K562 (cell line): ENCODE measurements at regions not wholly inside any gene's neighbourhood (a gene's known extent, or its start where the extent isn't known, plus 50 kb on each side); places are given as distances from the start of the nearest gene placed in this dataset.

Experiments used
- BRF2 ChIP-seq: IDR thresholded peaks from 3 replicates; pipeline ENCODE4 v1.6.1; 2011; ENCODE audit warnings: borderline replicate concordance, mild to moderate bottlenecking; ENCODE audit not compliant: insufficient read length, insufficient read depth
- CREB3 ChIP-seq: fragments of 450-650 bp; conservative IDR thresholded peaks from 2 replicates; pipeline ENCODE4 v1.6.1; 2016; ENCODE audit warnings: missing genetic modification characterization, low read depth, mild to moderate bottlenecking, missing compliant biosample characterization, moderate library complexity
- FOXA3 ChIP-seq, 2 experiments: fragments of 450-650 bp in 1 of 2; sonication (generic) in 1 of 2; formaldehyde crosslinking; IDR thresholded peaks in 1 of 2; conservative IDR thresholded peaks in 1 of 2; 2 replicates each; pipeline versions ENCODE4 v1.4.0 to v1.8.0; 2020 to 2022; ENCODE audit warnings: mild to moderate bottlenecking in 2 of 2, missing genetic modification reagents in 1 of 2
- GTF3C2 ChIP-seq: IDR thresholded peaks from 3 replicates; pipeline ENCODE4 v1.6.1; 2011; ENCODE audit warnings: borderline replicate concordance, mild to moderate bottlenecking, moderate library complexity; ENCODE audit not compliant: insufficient read length; ENCODE audit errors: extremely low read depth
- HDAC3 ChIP-seq: fragments of 450-650 bp; IDR thresholded peaks from 2 replicates; pipeline ENCODE4 v1.6.1; 2018; ENCODE audit warnings: borderline replicate concordance, mild to moderate bottlenecking, moderate library complexity; ENCODE audit not compliant: partially characterized antibody
- MEIS2 ChIP-seq: fragments of 450-650 bp; IDR thresholded peaks from 2 replicates; pipeline ENCODE4 v1.6.1; 2014; ENCODE audit warnings: mild to moderate bottlenecking; ENCODE audit not compliant: partially characterized antibody
- NCOR1 ChIP-seq: fragments of 450-650 bp; IDR thresholded peaks from 2 replicates; pipeline ENCODE4 v1.6.1; 2016; ENCODE audit warnings: mild to moderate bottlenecking, moderate library complexity
- NEUROD1 ChIP-seq: fragments of 150-350 bp; IDR thresholded peaks from 2 replicates; pipeline ENCODE4 v1.6.1; 2014; ENCODE audit warnings: borderline replicate concordance, low read length, low read depth; ENCODE audit not compliant: partially characterized antibody
- RHOXF2B ChIP-seq: fragments of 250-450 bp; sonication (Bioruptor Pico); conservative IDR thresholded peaks from 2 replicates; pipeline ENCODE4 v1.5.1; 2021
- SIN3B ChIP-seq: fragments of 450-650 bp; IDR thresholded peaks from 2 replicates; pipeline ENCODE4 v1.6.1; 2017; ENCODE audit warnings: low read depth, mild to moderate bottlenecking, moderate library complexity
- SRSF7 ChIP-seq: fragments of 200-400 bp; formaldehyde crosslinking; optimal IDR thresholded peaks from 2 replicates; pipeline ENCODE3; 2017; ENCODE audit warnings: mild to moderate bottlenecking, low read depth, low read length
- SUPT5H ChIP-seq: fragments of 450-650 bp; IDR thresholded peaks from 2 replicates; pipeline ENCODE4 v1.6.1; 2016
- TAF9B ChIP-seq: fragments of 450-650 bp; IDR thresholded peaks from 2 replicates; pipeline ENCODE4 v1.6.1; 2018; ENCODE audit warnings: mild to moderate bottlenecking; ENCODE audit not compliant: partially characterized antibody
- TCF3 ChIP-seq: sonication (generic); formaldehyde crosslinking; IDR thresholded peaks from 2 replicates; pipeline ENCODE4 v1.4.0; 2020; ENCODE audit warnings: mild to moderate bottlenecking, missing genetic modification reagents
- TGIF2 ChIP-seq: sonication (generic); formaldehyde crosslinking; IDR thresholded peaks from 2 replicates; pipeline ENCODE4 v1.8.1; 2022; ENCODE audit warnings: mild to moderate bottlenecking, missing genetic modification reagents, moderate library complexity
- THRB ChIP-seq: fragments of 450-650 bp; formaldehyde crosslinking; conservative IDR thresholded peaks from 2 replicates; pipeline ENCODE4 v1.4.0; 2022; ENCODE audit warnings: mild to moderate bottlenecking, missing genetic modification characterization
- TSHZ1 ChIP-seq: fragments of 250-450 bp; sonication (Bioruptor Pico); IDR thresholded peaks from 2 replicates; pipeline ENCODE4 v1.4.0; 2020; ENCODE audit warnings: mild to moderate bottlenecking, moderate library complexity
- XRCC3 ChIP-seq: fragments of 450-650 bp; IDR thresholded peaks from 2 replicates; pipeline ENCODE4 v1.6.1; 2017; ENCODE audit warnings: mild to moderate bottlenecking, moderate library complexity

- no peak for TF ChIP-seq RHOXF2B (CRISPR knock-in tag)
- no peak for TF ChIP-seq TSHZ1 (CRISPR knock-in tag)
- TF ChIP-seq SRSF7 = no peak
- peak; percentile 19 to 83; a peak in 2 of 4 replicates for TF ChIP-seq FOXA3 (CRISPR knock-in tag; conservative IDR thresholded peaks at IDR 0.05 in 1 of 2, IDR thresholded peaks at IDR 0.05 in 1 of 2)
- no peak for TF ChIP-seq TCF3
- no peak for TF ChIP-seq BRF2
- no peak for TF ChIP-seq CREB3
- no peak for TF ChIP-seq SUPT5H
- TF ChIP-seq TAF9B = no peak
- TF ChIP-seq XRCC3 = no peak
- no peak for TF ChIP-seq TGIF2
- no peak for TF ChIP-seq NCOR1
- no peak for TF ChIP-seq MEIS2
- no peak for TF ChIP-seq HDAC3
- peak; percentile 18 for TF ChIP-seq NEUROD1
- no peak for TF ChIP-seq SIN3B
- no peak for TF ChIP-seq THRB
- TF ChIP-seq GTF3C2 = no peak
These were observed 54.9 kb upstream of the ZNF800 start (continued) for GRCh38 chr7:127447326-127447945.
